GM12865 (cell line): ENCODE measurements at regions not wholly inside any gene's neighbourhood (a gene's known extent, or its start where the extent isn't known, plus 50 kb on each side); places are given as distances from the start of the nearest gene placed in this dataset.

ENCODE experiments used
- DNase-seq: peaks from one replicate; pipeline ENCODE4 v3.0.0; 2010; ENCODE audit warnings: low read depth
- H3K4me3 ChIP-seq: 2 replicates; pipeline ENCODE4 v1.5.1; 2011; ENCODE audit warnings: mild to moderate bottlenecking, low read depth, low read length, control low read depth
- TF ChIP-seq, protein P1 (sequence below): IDR thresholded peaks from 2 replicates; pipeline ENCODE4 v1.5.1; 2011; ENCODE audit warnings: low read length, control low read depth, low read depth, inconsistent platforms; ENCODE audit not compliant: insufficient read depth; ENCODE audit errors: missing control alignments

DNA sequence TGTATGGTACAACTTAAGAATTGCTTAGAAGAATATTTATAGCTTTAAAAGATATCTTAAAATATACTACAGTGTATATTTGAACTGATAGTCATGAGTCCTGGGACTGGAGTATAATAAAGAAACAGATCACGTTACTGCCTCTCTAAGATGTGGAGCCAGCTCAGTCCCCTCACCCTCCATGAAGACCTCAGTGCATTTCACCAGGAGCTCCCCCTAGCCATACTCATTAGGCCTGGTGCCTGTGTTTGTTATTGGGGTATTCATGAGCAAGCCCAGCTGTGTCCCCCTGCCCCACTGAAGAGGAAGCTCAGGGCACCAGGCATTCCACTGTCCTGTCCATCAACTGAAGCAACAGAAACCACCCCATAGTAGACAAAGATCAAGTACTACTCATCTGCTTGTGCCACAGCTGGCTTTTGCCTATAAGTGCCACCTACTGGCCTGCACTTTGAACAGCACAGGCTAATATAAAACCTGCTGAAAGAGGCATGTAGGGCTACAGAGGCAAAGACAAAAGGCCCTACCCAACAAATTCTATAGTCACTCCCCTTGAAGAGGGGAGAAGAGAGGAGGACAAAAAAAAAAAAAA is 850.2 kb upstream of the NUDT12 start:
- peak; percentile 69 for DNase-seq
- H3K4me3 ChIP-seq: no peak overlapping the region
- TF ChIP-seq, protein P1, sequence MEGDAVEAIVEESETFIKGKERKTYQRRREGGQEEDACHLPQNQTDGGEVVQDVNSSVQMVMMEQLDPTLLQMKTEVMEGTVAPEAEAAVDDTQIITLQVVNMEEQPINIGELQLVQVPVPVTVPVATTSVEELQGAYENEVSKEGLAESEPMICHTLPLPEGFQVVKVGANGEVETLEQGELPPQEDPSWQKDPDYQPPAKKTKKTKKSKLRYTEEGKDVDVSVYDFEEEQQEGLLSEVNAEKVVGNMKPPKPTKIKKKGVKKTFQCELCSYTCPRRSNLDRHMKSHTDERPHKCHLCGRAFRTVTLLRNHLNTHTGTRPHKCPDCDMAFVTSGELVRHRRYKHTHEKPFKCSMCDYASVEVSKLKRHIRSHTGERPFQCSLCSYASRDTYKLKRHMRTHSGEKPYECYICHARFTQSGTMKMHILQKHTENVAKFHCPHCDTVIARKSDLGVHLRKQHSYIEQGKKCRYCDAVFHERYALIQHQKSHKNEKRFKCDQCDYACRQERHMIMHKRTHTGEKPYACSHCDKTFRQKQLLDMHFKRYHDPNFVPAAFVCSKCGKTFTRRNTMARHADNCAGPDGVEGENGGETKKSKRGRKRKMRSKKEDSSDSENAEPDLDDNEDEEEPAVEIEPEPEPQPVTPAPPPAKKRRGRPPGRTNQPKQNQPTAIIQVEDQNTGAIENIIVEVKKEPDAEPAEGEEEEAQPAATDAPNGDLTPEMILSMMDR: peak; percentile 68

DNA sequence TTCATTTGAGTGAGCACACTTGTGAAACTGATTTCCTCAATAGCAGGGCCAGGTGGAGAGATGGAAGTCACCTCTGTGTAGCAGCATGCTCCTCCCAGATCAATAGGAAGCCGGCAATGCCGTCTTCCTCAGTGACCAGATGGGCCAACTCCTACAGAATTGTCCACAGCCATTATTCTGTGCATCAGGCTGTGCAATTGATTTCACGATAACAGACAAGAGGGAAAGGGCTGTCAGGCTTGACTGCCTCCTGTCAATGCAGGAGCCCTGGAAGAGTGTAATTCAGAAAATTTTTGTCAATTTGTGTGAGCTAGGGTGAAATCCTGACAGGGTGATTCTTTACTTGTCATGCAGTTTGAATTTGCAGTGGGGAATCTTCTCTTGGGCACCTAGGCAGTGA is 838.4 kb upstream of the NUDT12 start:
- TF ChIP-seq, protein P1: no peak
- H3K4me3 ChIP-seq: no peak overlapping the region
- DNase-seq: no peak

DNA sequence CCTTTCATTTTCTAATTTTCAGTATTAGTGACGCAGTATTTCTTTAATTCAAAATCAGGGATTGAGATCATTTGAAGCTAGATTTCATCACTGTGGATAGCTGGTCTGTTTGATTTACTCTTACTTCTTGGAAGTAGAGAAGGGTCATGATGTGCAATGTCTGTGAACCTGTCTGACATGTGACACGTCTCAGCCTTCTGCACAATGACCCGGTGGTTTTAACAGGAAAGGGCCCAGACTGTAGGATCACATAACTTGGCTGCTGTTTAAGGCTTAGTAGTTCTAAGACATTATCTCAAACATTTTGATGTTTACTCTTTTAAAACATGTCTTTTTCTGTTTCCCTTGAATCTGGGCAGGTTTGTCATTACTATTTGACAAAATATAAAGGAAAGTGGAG is 823.3 kb upstream of the NUDT12 start:
- no peak for DNase-seq
- TF ChIP-seq, protein P1: no peak
- H3K4me3 ChIP-seq: no peak overlapping the region

DNA sequence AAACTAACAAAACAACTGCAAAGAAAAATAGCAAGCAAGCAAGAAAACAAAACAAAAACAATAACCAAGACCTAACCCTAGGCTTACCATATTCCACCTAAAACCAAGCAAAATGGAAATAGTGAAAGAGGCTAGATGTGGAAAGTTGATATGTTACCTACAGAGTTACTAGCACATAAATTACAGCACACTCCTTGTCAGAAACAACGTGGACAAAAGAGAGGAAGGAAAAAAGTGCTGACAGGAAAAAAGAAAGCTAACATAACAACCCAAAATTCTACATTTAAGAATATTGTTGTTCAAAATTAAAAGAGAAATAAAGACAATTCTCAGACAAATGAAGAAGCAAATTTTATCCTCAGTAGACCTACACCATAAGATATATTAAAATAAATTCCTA is 812.8 kb upstream of the NUDT12 start:
- TF ChIP-seq, protein P1: no peak
- no peak overlapping the region for H3K4me3 ChIP-seq
- no peak for DNase-seq

GRCh38 chr5:104372796-104373195 is 810.2 kb upstream of the NUDT12 start:
- TF ChIP-seq, protein P1: no peak
- DNase-seq: no peak
- H3K4me3 ChIP-seq: no peak overlapping the region

DNA sequence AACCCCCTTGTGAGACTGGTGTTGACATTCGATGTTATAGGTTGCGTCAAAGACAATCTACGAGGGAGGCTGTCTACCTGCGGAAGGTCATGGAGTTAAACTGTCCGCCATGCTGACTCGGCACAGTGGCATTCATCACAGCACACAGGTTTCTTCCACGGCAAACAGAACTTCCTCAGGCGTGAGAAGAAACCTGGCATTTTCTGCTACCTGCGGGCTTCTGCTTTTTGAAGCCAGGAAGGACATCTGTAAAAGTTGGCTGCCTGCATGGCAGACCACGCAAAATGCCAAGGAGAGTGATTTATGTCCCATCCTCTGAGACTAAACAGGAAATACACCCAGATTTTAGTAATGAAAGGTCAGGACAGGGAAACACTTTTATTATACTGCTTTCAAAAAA is 809.8 kb upstream of the NUDT12 start:
- no peak overlapping the region for H3K4me3 ChIP-seq
- DNase-seq: no peak
- TF ChIP-seq, protein P1: no peak

DNA sequence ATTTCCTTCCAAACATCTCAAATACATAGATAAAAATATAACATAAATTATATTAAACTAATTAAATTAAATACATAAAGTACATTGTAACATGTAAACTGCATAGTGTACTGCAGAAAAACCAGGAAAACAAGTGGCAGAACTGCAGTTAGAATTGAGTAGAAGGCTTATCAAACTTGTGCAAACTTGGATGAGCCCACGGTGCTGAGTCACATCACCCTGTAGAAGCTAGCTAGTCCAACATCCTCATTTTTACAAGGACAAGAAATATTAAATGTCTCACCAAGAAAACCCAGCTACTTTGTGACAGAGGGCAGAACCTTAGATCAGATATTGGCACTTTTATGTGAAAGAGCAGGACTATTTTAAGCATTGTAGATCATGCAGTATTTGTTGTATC is 807.9 kb upstream of the NUDT12 start:
- TF ChIP-seq, protein P1: no peak
- DNase-seq: no peak
- no peak overlapping the region for H3K4me3 ChIP-seq
